ENCODE measurements at regions not wholly inside any gene's neighbourhood (a gene's known extent, or its start where the extent isn't known, plus 50 kb on each side); places are given as distances from the start of the nearest gene placed in this dataset.
A peak's percentile ranks its signal among the peaks of the same experiment; 100 is the strongest.

DNA sequence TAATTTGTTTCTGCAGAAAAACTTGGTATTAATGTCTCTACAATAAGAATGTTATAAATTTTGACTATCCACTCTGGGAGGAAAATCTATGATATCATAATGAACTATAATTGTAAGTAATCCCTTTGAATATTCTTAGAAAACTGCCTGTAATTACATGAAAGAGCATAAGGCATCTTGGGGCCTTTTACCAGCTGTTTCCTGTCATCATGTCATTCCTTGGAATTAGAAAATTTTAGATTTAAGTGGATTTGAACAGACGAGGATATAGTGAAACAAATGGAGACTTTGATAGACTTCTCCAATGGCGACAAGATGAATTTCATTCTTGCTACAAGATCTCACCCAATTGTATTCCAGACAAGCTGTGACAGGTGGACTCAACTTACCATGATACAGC is 423.4 kb upstream of the FLRT2 start (continued):
- TF ChIP-seq, protein P1, sequence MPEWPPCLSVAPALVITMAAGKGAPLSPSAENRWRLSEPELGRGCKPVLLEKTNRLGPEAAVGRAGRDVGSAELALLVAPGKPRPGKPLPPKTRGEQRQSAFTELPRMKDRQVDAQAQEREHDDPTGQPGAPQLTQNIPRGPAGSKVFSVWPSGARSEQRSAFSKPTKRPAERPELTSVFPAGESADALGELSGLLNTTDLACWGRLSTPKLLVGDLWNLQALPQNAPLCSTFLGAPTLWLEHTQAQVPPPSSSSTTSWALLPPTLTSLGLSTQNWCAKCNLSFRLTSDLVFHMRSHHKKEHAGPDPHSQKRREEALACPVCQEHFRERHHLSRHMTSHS (tag by site-specific recombination; IDR thresholded peaks at IDR 0.05) = no peak
- TF ChIP-seq ZNF521 (tag by site-specific recombination; IDR thresholded peaks at IDR 0.05) = no peak
- no peak for TF ChIP-seq ZNF629 (tag by site-specific recombination; IDR thresholded peaks at IDR 0.05)
- no peak for TF ChIP-seq ZNF776 (tag by site-specific recombination; IDR thresholded peaks at IDR 0.05; ENCODE audit: borderline replicate concordance)
- TF ChIP-seq ZNF514 (tag by site-specific recombination; IDR thresholded peaks at IDR 0.05) = no peak
- TF ChIP-seq ZNF121 (tag by site-specific recombination; IDR thresholded peaks at IDR 0.05) = no peak
- no peak for TF ChIP-seq ZNF837 (tag by site-specific recombination; IDR thresholded peaks at IDR 0.05)
- TF ChIP-seq, protein P2, sequence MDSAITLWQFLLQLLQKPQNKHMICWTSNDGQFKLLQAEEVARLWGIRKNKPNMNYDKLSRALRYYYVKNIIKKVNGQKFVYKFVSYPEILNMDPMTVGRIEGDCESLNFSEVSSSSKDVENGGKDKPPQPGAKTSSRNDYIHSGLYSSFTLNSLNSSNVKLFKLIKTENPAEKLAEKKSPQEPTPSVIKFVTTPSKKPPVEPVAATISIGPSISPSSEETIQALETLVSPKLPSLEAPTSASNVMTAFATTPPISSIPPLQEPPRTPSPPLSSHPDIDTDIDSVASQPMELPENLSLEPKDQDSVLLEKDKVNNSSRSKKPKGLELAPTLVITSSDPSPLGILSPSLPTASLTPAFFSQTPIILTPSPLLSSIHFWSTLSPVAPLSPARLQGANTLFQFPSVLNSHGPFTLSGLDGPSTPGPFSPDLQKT (IDR thresholded peaks at IDR 0.05; ENCODE audit: borderline replicate concordance, low read depth, low read length) = no peak

DNA sequence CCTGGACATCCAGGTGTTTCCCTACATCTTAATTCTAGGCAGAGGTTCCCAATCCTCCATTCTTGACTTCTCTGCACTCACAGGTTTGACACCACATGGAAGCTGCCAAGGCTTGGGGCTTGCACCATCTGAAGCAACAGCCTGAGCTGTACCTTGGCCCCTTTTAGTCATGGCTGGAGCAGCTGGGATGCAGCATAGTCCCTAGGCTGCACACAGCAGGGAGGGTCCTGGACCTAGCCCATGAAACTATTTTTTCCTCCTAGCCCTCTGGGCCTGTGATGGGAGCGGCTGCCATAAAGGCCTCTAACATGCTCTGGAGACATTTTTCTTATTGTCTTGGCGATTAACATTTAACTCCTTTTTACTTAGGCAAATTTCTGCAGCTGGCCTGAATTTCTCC is 417.2 kb upstream of the FLRT2 start:
- TF ChIP-seq ZNF747 (tag by site-specific recombination; IDR thresholded peaks at IDR 0.05) (no peak), ZNF585B (tag by site-specific recombination; IDR thresholded peaks at IDR 0.05) (peak; percentile 63), SETDB1 (IDR thresholded peaks at IDR 0.05; ENCODE audit: insufficient read length, low read length) (peak; percentile 69), ZEB2 (tag by site-specific recombination; IDR thresholded peaks at IDR 0.05) (no peak), TRIM28 (IDR thresholded peaks at IDR 0.05; ENCODE audit: borderline replicate concordance, low read length) (peak; percentile 64; the same call in 1 of the 2 replicates), ZNF791 (tag by site-specific recombination; IDR thresholded peaks at IDR 0.05) (no peak)
- ChIA-PET CTCF (no interaction called here), POLR2A (no interaction called here)
- Histone ChIP-seq H3K4me3 (ENCODE audit: low read depth, low read length) (no peak overlapping the region), H3K4me1 (ENCODE audit: control insufficient read depth, insufficient read depth, low read length) (no peaks in the 10 kb centered on the region), H3K27ac (ENCODE audit: extremely low read depth, low read depth, low read length) (no peak overlapping the region), H3K9me3 (ENCODE audit: control insufficient read depth, insufficient read depth, low read depth, low read length) (no peaks in the 10 kb centered on the region; the same call in 1 of the 2 replicates), H3K36me3 (ENCODE audit: control insufficient read depth in 2 of 2, insufficient read depth in 1 of 2, low read length in 2 of 2) (no peaks in the 10 kb centered on the region)

DNA sequence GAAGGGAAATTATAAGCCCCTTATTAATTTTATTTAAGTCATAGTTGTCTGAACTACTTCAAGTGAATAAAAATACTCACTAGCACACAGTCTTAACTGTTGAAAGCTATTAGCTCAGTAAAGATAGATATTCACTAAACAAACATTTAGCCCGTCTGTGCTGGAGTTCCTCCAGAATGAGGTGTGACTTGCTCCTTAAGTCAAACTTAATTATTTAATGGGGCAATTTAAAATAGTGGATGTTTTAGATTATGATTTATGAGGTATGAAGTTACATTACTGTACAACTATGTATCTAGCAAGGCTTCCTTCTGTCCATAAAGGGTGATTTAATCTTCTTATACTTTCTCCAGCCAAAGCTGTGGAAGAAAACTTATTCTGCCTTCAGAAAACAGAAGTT is 414.0 kb upstream of the FLRT2 start:
- Histone ChIP-seq H3K4me1 (ENCODE audit: control insufficient read depth, insufficient read depth, low read length) (0 out of 2 replicates have a peak, but pooled peaks cover 2% of the 10 kb centered on the region), H3K36me3 (ENCODE audit: control insufficient read depth in 2 of 2, insufficient read depth in 1 of 2, low read length in 2 of 2) (no peaks in the 10 kb centered on the region), H3K27ac (ENCODE audit: extremely low read depth, low read depth, low read length) (no peak overlapping the region), H3K9me3 (ENCODE audit: control insufficient read depth, insufficient read depth, low read depth, low read length) (no peaks in the 10 kb centered on the region; the same call in 1 of the 2 replicates), H3K4me3 (ENCODE audit: low read depth, low read length) (no peak overlapping the region)
- POLR2A ChIA-PET = no interaction called here
- CTCF ChIA-PET = no interaction called here
- no peak for TF ChIP-seq ZNF510 (tag by site-specific recombination; IDR thresholded peaks at IDR 0.05; ENCODE audit: insufficient replicate concordance)
- no peak for TF ChIP-seq ZNF830 (tag by site-specific recombination; IDR thresholded peaks at IDR 0.05; ENCODE audit: low read depth)
- TF ChIP-seq, protein P3, sequence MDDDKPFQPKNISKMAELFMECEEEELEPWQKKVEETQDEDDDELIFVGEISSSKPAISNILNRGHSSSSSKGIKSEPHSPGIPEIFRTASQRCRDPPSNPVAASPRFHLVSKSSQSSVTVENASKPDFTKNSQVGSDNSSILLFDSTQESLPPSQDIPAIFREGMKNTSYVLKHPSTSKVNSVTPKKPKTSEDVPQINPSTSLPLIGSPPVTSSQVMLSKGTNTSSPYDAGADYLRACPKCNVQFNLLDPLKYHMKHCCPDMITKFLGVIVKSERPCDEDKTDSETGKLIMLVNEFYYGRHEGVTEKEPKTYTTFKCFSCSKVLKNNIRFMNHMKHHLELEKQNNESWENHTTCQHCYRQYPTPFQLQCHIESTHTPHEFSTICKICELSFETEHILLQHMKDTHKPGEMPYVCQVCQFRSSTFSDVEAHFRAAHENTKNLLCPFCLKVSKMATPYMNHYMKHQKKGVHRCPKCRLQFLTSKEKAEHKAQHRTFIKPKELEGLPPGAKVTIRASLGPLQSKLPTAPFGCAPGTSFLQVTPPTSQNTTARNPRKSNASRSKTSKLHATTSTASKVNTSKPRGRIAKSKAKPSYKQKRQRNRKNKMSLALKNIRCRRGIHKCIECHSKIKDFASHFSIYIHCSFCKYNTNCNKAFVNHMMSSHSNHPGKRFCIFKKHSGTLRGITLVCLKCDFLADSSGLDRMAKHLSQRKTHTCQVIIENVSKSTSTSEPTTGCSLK (tag by site-specific recombination; IDR thresholded peaks at IDR 0.05) = no peak
- no peak for TF ChIP-seq ZNF132 (tag by site-specific recombination; IDR thresholded peaks at IDR 0.05; ENCODE audit: borderline replicate concordance)
- TF ChIP-seq, protein P4, sequence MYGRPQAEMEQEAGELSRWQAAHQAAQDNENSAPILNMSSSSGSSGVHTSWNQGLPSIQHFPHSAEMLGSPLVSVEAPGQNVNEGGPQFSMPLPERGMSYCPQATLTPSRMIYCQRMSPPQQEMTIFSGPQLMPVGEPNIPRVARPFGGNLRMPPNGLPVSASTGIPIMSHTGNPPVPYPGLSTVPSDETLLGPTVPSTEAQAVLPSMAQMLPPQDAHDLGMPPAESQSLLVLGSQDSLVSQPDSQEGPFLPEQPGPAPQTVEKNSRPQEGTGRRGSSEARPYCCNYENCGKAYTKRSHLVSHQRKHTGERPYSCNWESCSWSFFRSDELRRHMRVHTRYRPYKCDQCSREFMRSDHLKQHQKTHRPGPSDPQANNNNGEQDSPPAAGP (tag by site-specific recombination; IDR thresholded peaks at IDR 0.05) = no peak
- no peak for TF ChIP-seq ZNF792 (tag by site-specific recombination; IDR thresholded peaks at IDR 0.05)
- TF ChIP-seq, protein P5, sequence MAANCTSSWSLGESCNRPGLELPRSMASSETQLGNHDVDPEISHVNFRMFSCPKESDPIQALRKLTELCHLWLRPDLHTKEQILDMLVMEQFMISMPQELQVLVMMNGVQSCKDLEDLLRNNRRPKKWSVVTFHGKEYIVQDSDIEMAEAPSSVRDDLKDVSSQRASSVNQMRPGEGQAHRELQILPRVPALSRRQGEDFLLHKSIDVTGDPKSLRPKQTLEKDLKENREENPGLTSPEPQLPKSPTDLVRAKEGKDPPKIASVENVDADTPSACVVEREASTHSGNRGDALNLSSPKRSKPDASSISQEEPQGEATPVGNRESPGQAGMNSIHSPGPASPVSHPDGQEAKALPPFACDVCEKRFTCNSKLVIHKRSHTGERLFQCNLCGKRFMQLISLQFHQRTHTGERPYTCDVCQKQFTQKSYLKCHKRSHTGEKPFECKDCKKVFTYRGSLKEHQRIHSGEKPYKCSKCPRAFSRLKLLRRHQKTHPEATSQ (tag by site-specific recombination; IDR thresholded peaks at IDR 0.05) = no peak
- TF ChIP-seq, protein P6, sequence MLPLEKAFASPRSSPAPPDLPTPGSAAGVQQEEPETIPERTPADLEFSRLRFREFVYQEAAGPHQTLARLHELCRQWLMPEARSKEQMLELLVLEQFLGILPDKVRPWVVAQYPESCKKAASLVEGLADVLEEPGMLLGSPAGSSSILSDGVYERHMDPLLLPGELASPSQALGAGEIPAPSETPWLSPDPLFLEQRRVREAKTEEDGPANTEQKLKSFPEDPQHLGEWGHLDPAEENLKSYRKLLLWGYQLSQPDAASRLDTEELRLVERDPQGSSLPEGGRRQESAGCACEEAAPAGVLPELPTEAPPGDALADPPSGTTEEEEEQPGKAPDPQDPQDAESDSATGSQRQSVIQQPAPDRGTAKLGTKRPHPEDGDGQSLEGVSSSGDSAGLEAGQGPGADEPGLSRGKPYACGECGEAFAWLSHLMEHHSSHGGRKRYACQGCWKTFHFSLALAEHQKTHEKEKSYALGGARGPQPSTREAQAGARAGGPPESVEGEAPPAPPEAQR (tag by site-specific recombination; IDR thresholded peaks at IDR 0.05) = no peak
- TF ChIP-seq, protein P7, sequence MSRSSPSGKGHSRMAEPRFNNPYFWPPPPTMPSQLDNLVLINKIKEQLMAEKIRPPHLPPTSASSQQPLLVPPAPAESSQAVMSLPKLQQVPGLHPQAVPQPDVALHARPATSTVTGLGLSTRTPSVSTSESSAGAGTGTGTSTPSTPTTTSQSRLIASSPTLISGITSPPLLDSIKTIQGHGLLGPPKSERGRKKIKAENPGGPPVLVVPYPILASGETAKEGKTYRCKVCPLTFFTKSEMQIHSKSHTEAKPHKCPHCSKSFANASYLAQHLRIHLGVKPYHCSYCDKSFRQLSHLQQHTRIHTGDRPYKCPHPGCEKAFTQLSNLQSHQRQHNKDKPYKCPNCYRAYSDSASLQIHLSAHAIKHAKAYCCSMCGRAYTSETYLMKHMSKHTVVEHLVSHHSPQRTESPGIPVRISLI (tag by site-specific recombination; IDR thresholded peaks at IDR 0.05) = no peak
- TF ChIP-seq ZNF433 (tag by site-specific recombination; IDR thresholded peaks at IDR 0.05; ENCODE audit: low read depth) = no peak
